ENCODE measurements at regions not wholly inside any gene's neighbourhood (a gene's known extent, or its start where the extent isn't known, plus 50 kb on each side); places are given as distances from the start of the nearest gene placed in this dataset.
"Not testable (repeated sequence)": the region's sequence is repeated elsewhere in the genome, so short reads cannot be mapped to it uniquely, and the experiment has no call there.

DNA sequence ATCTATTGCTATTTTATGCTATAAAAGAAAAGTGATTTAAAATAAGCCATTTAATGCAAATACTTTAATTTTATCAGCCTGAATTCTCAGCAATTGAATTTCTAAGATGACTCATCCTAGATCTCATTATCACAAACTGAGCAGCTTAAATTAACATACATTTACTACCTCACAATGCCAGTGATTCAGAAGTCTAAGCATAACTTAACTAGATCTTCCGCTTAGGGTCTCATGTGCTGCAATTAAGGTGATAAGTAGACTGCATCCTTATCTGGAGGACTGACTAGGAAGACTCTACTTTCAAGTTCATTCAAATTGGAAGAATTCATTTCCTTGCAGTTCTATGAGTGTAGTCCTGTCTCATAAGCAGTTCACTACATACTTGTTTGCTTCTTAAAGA is 286.6 kb downstream of the COL11A1 start:
- DNase-seq, result no peak

GRCh38 chr1:102800406-102800805 is 307.9 kb downstream of the COL11A1 start:
- no peak for DNase-seq

DNA sequence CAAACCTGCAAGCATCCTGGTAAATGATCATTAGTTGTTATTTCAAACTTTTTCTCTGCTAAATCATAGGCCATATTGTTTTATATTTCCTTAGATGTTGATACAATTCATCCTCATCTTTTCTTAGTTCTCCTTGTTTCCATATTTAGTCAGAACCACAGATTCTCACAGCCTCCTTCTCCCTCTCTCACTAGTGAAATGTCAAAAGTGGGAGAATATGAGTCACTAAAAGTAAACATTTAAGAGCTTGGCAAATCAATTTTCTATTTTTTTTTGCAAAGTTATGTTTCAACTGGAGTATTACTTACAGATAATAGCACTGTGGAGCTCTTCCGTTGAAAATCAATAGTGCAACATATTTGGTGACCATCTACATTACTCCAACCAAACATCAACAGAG is 308.8 kb downstream of the COL11A1 start:
- DNase-seq, result no peak

DNA sequence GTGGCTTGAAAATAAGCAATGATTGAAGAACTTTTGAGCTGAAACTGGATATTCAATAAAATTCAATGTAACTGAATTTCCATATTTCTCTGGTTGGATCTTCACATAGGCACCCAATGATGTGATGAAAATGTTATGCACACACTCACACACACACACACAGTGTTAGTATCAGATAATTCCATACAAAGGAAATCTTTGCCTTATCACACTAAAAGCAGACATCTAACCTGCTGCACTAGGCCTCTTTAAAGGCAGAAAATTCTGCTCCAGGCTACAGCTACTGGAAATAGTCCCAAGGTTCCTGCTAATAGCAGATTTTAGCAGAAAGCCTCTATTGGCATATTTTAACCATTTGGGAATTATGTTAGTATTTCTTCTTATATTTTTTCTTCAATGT is 309.6 kb downstream of the COL11A1 start:
- no peak for DNase-seq

DNA sequence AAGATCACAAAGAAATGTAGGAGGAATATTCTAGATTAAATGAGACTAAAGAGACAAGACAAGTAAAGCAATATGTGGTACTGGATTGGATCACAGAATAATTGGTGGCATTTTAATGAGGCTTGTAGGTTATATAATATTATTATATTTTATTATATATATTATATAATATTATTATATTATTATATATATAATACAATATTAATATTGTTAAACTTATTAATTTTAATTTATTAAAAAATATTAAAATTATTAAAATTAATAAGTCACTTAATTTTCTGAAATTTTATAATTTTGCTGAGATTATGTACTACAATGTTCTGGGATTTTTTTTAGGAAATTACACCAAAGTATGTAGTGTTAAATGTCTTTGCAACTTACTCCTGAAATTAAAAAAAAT is 311.9 kb downstream of the COL11A1 start:
- DNase-seq, result no peak

DNA sequence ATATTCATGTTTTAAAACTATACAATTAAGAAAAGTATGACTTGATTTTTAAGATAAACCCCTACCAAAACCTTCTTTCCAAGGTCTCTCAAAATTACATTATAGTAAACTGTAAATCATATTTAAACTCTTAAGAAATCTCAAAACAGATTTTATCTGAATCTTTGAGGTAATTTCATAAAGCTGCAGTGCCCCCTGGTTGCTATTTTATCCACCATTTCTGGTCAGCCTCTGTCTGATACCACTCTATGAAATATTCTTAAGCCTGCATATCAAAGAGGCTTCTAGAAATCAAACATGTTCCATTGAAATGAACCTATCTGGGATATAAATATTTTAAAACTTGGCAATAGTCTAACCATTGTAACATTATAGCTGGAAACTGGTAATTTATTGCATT is 317.3 kb downstream of the COL11A1 start:
- no peak for DNase-seq

DNA sequence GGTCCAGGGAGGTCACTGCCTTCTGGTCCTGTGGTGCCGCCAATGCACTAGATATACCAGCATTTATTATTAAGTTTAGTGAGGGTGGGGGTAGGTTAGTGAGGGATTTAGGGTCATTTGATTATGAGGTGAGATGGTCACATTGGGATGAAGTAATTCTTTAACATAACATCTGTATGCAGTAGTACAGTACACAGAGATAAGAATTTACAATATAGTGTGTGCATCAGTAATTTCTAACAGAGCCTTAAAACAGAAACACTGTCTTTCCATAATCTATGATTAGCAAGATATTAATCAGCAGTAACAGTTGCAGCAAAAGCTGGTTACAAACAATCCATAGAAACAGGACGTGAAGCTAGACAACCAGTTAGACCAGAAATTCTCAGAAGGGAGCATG is 318.4 kb downstream of the COL11A1 start:
- not testable (repeated sequence) for DNase-seq

DNA sequence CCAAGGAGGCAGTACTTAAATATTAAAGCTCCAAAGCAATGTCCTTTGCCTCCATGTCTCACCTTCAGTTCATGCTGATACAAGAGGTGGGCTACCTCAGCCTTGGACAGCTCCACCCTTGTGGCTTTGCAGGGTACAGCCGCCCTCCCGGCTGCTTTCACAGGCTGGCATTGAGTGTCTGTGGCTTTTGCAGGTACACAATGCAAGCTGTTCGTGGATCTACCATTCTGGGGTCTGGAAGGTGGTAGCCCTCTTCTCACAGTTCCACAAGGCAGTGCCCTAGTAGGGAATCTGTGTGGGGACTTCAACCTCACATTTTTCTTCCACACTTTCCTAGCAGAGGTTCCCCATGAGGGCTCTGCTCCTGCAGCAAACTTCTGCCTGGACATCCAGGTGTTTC is 324.8 kb downstream of the COL11A1 start:
- DNase-seq, result no peak

DNA sequence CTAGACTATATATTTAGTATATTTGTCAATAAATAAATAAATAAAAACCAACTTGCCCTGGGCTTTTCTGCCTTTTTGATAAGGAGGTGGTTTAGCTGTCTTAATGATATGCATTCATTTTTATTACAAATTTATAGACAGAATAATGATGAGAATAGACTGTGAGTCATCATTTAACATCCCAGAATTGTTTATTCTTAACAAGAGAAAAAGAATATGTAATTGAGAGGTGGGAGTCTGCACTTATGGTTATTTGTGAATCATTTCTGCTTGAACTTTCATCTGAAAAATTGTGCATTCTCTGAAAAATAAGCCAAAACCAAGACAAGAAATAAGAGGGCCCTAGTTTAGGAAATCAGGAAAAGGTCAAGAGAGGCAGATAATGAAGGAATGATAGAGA is 326.2 kb downstream of the COL11A1 start:
- no peak for DNase-seq

GRCh38 chr1:102776071-102776470 is 332.3 kb downstream of the COL11A1 start:
- no peak for DNase-seq

GRCh38 chr1:102772831-102773230 is 335.5 kb downstream of the COL11A1 start:
- no peak for DNase-seq

GRCh38 chr1:102758418-102758817 is 349.9 kb downstream of the COL11A1 start:
- DNase-seq, result no peak

DNA sequence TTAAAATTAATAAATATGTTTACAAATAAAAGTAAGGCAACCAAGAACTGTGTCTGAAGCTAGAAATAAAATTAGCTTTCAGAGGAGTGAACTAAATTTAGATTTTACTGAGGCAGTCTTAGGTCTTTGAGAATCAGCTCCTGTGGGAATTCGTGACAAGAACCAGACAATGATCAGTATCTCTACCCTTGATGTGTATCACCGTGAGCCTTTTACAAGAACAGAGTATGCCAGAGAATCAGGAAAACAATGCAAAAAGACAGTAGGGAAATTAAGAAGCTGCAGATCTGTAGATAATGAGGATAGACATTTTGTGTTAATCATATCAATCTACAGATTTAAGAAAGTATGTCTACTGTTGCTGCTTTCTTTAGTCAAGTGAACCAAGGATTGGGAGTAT is 351.0 kb downstream of the COL11A1 start:
- no peak for DNase-seq

DNA sequence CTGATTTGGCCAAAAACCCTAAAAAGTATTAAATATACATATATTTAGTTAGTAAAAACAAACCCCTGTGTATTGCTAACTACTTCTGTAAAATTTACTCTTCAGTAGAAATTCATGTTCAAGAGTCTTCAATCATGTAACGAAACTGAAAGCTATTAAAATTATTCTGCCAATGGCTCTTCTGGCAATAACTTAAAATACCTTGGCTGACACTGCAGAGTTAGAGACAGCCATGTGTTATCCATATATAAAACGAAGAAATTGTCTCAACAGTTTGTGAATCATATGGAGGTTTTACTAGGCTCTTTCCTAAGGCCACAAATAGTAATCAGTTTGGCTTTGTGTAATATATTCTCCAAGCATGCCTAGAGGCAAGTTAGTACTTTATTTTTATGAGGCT is 357.2 kb downstream of the COL11A1 start:
- no peak for DNase-seq

- DNase-seq, result no peak
Measured at GRCh38 chr1:102742426-102742825, 365.9 kb downstream of the COL11A1 start.

DNA sequence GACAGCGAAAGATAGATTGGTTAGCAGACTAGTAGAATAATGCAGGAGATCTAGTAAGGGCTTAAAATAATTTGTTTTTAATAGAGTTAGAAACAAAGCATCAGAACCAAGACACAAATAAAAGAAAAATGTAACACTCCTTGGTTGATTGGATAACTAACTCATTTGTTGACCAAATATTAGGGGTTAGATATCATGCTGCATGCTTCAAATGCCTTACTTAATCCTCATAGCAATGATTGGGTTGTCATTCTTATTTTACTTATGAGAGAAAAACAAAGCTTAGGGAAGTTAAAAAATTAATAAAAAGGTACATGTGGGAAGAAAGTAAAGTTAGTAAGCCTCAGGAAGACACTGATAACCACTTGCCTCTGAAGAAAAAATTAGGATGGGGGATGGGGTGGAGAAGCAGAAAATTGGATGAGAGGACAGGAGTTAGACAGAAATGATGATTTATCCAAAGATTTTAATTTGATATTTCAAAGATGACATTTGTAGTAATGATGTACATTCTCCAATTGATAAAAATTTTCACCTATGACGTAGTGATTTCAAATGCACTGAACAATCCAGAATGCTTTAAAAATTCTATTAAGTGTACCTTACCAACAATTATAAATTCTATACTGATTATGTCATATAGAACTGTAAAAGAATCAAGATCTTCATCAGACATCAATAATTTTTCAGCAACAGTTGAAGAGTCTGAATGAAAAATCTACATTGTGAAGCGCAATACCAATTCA is 374.7 kb downstream of the COL11A1 start:
- no peak for DNase-seq

GRCh38 chr1:102732927-102733326 is 375.4 kb downstream of the COL11A1 start:
- no peak for DNase-seq

- no peak for DNase-seq
Measured at GRCh38 chr1:102726417-102726816, 381.9 kb downstream of the COL11A1 start.

DNA sequence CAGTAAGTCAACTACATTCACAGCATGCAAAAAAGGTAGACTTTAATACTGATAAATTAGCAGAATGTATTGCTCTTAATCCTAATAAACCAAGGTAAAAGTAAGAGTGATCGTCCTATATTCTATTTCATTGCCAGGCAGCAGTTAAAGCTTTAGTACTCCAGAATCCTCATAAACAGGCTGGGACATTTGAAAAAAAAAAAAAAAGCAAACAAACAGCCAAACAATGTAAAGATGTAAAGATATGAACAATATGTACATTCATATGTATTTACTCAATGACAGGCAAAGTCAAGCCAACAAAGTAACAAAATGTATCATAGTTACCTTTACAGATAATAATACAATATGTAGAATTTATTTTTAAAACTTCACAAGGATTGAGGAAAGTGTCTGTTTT is 383.6 kb downstream of the COL11A1 start:
- DNase-seq, result no peak

- DNase-seq, result no peak
Measured at GRCh38 chr1:102715150-102715549, 393.2 kb downstream of the COL11A1 start.

DNA sequence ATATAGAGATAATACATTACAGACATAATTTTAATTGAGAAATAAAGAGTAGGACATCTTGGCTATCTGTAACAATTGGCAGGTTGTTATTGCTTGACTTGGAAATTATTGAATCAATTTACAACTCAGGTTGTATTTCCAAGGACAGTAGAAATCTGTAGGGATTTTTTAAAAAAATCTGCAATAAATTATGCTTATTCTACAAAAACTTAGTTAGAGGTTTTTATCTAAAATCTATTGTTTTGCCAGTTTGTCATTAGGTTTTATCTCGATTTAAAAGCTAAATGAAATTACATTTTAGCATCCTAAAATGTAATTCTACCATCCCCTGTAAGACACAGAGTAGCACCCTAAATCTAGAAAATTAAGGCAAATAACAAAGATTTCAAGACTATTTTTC is 408.8 kb downstream of the COL11A1 start:
- DNase-seq, result no peak

DNA sequence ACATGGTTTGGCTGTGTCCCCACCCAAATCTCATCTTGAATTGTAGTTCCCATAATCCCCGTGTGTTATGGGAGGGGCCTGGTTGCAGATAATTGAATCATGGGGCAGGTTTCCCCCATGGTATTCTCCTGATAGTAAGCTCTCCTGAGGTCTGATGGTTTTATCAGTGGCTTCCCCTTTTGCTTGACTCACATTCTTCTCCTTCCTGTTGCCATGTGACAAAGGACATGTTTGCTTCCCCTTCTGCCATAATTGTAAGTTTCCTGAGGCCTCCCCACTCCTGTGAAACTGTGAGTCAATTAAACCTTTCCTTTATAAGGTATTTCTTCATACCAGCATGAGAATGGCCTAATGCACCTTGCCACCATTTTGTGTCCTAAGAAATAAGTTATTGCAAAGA is 415.0 kb downstream of the COL11A1 start:
- DNase-seq, result no peak

DNA sequence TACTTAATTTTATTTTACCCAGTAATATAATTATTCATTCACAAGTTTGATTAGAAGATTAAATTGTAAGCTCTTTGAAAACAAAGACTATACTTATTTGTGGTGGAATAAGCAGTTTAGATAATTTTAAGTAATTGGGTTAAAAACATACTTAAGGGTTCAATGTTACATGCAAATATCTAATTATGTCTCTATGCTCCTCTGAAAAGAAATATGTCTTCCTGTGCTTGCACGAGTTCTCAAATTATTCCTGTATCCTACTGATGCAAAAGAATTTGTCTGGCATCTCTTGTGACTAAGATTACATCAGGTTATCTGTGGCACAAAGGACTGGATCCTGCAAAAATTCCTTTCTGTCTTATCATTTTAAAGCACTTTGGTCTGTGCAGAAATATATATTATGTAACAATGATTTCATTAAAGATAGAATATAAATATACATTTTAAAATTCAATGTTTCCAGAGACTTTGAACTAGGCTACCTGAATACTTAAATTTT is 416.7 kb downstream of the COL11A1 start:
- no peak for DNase-seq

DNA sequence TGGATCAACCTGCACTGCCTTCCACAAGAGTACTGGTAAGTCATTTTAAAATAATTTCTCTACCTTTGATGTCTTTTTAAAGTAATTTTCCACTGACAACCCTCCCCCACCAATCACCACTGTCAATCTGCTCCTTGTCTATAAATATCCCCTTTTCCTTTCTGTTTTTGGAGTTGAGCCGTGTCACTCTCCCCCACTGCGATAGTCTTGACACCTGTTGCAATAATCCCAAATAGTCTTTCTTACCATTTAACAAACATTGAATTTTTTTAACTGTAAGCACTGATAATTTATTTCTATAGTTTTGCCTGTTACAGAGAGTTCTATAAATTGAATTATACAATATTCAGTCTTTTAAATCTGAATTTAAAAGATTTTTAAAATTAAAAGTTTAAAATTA is 420.9 kb downstream of the COL11A1 start:
- no peak for DNase-seq

- DNase-seq, result no peak
Measured at GRCh38 chr1:102661481-102661880, 446.8 kb downstream of the COL11A1 start.
